ENCODE measurements at regions not wholly inside any gene's neighbourhood (a gene's known extent, or its start where the extent isn't known, plus 50 kb on each side); places are given as distances from the start of the nearest gene placed in this dataset.
"Not testable (repeated sequence)": the region's sequence is repeated elsewhere in the genome, so short reads cannot be mapped to it uniquely, and the experiment has no call there.

DNA sequence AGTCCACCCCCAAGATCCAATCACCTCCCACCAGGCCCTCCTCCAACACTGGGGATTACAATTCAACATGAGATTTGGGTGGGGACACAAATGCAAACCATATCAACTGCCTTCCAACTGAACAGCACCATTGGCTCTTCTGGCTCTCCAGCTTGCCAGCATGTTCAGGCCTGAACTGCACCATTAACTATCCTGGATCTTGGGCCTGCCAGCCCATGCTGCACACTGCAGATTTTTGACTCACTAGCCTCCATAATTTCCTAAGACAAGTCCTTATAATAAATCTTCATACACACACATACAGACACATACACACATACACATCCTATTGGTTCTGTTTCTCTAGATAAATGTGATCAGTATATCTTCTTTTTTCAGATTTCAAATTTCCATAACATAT is 737.1 kb upstream of the SPRY2 start:
- DNase-seq, result no peak

GRCh38 chr13:81069822-81070221 is 728.9 kb upstream of the SPRY2 start:
- not testable (repeated sequence) for DNase-seq

- DNase-seq, result no peak
These were observed 718.0 kb upstream of the SPRY2 start for GRCh38 chr13:81058916-81059290.

GRCh38 chr13:81058211-81058915 is 717.4 kb upstream of the SPRY2 start:
- DNase-seq, result no peak

GRCh38 chr13:81051873-81052272 is 710.9 kb upstream of the SPRY2 start:
- DNase-seq, result no peak

DNA sequence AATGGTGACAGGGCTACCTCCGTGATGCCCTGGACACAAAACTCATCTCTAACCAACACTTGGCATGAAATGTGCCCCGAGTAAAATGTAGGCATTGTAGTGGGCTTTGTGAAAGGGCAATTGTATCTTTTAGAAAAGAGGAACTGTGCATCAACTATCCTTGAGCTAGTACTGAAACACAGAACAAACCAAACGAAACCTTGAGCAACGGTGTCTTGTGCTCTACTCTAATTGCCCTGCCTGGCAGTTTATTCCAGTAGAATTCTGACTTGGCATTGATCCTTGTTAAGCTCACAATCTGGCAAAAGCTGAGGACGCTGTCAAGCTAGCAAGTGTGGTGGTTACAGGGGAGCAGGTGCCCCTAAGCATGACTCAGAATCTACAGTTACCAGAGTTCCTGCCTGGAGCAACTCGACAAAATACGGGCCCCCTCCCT is 707.1 kb upstream of the SPRY2 start:
- no peak for DNase-seq

- DNase-seq, result no peak
These were observed 700.8 kb upstream of the SPRY2 start for GRCh38 chr13:81041761-81042160.

GRCh38 chr13:81031996-81032395 is 691.1 kb upstream of the SPRY2 start:
- DNase-seq, result no peak

DNA sequence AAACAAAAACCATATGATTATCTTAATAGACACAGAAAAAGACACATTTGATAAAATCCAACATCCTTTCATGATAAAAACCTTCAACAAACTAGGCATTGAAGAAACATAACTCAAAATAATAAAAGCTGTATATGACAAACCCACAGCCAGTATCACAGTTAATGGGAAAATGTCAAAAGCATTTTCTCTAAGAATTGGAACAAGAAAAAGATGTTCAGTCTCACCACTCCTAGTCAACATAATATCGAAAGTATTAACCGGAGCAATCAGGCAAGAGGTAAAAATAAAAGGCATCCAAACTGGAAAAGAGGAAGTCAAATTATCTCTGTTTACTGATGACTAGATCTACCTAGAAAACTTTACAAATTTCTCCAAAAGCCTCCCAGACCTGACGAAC is 684.2 kb upstream of the SPRY2 start:
- no peak for DNase-seq

- DNase-seq, result no peak
These were observed 680.4 kb upstream of the SPRY2 start for GRCh38 chr13:81021284-81021840.

- no peak for DNase-seq
These were observed 679.1 kb upstream of the SPRY2 start for GRCh38 chr13:81020010-81020409.

GRCh38 chr13:81018936-81019335 is 678.0 kb upstream of the SPRY2 start:
- DNase-seq, result no peak

- DNase-seq, result no peak
These were observed 676.7 kb upstream of the SPRY2 start for GRCh38 chr13:81017513-81018152.

DNA sequence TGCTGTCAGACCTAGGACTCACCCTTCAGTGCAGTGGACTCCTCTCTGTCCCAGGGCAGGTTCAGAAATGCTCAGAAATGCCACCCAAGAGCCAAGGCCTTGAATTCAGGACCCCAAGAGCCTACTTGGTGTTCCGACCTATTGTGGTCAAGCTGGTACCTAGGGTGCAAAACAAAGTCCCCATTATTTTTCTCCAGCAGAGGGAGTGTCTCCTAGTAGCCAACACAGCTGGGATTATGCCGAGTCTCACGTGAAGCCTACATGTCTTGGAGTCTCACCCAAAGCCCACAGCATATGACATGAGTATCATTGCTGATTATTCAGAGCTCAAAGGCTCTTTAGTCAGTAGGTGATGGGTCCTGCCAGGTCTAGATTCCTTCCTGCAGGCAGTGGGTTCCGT is 671.1 kb upstream of the SPRY2 start:
- no peak for DNase-seq

DNA sequence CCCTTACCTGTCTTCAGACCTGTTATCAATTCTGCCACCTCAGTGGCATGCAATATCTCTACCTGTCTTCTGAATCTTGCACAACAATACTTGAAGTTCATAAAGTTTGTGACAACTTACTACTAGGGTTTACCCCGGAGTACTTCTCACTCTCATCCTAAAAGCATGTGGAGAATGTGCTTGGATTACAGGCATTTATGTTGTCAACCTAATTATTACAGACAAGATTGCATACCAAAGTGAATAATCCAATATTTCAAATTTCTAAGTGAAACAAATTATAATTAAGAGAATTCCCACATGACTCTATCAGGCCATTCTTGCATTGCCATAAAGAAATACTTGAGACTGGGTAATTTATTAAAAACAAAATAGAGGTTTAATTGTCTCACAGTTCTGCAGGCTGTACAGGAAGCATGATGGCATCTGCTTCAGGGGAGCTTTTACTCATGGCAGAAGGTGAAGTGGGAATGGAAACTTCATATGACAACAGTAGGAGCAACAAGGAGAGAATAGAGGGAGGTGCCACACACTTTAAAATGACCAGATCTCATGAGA is 661.0 kb upstream of the SPRY2 start:
- no peak for DNase-seq

GRCh38 chr13:80998603-80999002 is 657.7 kb upstream of the SPRY2 start:
- DNase-seq, result not testable (repeated sequence)

DNA sequence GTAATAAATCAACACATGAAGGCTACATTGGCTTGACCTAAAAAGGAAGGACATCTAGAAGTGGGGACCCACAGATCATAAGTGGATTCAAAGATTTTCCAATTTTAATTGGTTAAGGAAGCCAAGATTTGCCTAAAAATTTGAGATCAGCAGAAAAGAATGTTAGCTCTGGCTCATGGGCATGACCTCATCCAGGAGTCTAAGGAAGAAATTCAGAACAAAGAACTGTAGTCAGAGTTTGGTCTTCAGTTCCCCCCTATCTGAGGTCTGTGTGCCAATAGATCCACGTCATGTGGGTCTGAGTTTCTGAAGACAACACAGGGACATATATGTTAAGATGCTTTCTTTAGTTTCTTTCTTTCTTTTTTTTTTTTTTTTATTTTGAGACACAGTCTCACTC is 648.8 kb upstream of the SPRY2 start:
- DNase-seq, result no peak

GRCh38 chr13:80989241-80989640 is 648.3 kb upstream of the SPRY2 start:
- DNase-seq, result no peak

GRCh38 chr13:80988391-80989151 is 647.6 kb upstream of the SPRY2 start:
- DNase-seq, result no peak

DNA sequence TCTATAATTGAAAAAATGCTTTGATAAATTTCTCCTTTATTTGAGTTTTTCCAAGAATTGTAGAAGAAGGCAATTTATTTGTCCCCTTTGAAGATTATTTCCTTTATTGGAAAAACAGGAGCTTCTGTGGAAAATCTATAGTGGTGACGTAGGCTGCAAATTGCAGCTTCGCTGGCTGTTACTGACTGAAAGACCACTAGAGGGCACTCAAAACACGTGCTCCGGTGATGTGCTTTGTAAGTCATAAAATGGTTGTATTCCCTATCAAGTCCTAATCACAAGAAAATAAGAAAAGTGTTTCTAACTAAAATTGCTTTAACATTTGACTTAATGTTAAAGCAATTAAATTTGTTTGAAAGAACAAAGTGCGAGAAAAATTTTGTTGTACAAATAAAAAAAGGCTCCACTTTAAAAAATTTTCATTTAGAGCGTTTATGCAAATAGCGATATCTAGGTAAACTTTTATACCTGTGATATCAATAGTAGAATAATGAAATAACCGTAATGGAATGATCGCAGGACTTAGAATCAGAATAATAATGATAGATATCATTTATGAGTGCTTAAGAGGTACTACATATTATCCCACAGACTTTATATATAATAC is 638.2 kb upstream of the SPRY2 start:
- peak in 1 of 2 experiments; percentile 21 for DNase-seq

GRCh38 chr13:80977168-80977567 is 636.2 kb upstream of the SPRY2 start:
- no peak for DNase-seq

DNA sequence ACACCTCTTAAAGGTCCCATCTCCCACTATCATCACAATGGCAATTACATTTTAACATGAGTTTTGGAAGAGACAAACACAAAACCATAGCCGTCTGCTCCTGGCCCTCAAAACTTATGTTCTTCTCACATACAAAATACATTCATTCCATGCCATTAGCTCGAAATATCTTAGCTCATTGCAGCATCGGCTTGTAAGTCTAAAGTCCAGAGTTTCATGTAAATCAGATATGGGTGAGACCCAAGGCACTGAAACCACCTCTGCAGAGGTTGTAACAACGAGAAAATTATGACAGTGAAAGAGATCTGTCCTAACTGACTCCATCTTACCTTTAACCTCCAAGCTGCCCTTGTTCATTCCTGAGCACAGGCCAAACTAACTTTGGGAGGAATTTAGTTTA is 635.0 kb upstream of the SPRY2 start:
- no peak for DNase-seq

DNA sequence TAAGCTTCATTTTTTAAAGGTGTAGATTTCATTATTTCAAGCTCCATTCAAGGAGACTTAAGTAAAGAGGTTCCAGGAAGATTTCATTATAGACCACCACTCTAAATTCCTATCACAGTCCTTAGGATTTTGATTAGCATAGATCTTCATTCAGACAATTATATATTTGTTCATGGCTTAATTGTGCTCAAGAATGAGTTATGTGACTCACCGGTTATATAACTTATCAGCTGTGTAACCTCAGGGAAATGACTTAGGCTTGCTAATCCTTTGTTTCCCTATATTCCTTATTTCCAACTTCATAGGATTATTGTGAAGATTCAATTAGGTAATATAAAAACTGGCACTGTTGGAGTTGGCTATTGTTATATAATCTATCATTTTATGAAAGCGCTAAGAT is 632.8 kb upstream of the SPRY2 start:
- no peak for DNase-seq
